Umbilical cord (tissue), 1 donor: ENCODE measurements at regions not wholly inside any gene's neighbourhood (a gene's known extent, or its start where the extent isn't known, plus 50 kb on each side); places are given as distances from the start of the nearest gene placed in this dataset.

Experiments used
- DNase-seq: peaks from one replicate; pipeline ENCODE4 v3.0.0-alpha.2; 2015; ENCODE audit warnings: low spot score

DNA sequence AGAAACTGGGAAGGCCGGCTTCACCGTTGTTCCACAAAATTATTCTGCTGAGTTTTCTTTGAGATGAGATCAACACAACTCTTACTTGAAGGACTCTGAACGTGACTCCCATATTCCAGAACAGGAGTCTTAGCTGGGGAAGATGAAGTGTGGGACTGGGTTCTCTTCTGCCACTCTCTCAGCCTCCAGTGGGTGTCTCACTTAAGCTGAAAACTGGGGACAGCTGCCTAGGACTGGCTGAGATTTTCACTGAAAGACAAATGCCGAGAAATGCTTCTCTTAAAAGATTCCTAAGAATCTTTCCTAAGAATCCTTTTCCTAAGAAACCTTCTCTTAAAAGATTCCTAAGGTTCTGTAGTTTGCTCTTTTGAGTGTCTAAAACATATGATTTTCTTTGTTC lies 156.6 kb upstream of the LHCGR start:
- no peak for DNase-seq

DNA sequence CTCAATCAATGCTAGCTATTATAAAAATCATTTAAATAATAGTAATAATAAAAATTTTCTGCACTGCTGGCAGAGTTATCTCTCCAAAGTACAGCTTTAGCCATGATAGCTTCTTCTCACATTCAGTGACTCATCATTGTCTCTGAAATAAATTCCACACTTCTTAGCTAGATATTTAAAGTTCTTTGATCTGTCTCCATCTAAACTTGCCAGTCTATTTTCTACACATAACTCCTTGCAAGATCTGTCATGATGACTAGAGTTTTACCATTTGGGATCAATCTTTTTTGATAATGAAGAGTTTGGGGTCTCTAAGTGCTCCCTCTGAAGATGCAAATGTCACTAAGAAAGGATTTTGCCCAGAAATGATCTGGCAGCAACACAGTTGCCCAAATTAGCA lies 155.4 kb upstream of the LHCGR start:
- DNase-seq, result peak; percentile 85

DNA sequence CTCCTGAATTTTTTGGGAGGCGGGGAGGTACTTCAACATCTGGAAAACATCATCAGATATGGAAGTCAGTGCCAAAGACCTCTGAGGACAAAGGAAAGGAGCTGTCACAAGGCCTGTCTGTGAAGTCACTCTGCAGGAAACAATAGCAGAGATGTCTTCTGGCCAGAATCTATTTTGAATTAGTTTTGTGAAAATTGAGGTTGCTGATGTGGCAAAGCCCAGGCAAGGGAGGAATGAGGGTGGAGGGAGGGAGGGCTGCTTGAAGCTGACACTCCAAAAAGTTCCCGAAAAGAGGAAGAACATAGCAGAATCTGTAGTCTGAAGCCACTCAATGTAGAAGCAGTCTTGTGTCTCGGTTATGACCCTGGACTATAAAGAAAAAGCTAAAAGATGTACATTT lies 151.1 kb upstream of the LHCGR start:
- peak; percentile 61 for DNase-seq

DNA sequence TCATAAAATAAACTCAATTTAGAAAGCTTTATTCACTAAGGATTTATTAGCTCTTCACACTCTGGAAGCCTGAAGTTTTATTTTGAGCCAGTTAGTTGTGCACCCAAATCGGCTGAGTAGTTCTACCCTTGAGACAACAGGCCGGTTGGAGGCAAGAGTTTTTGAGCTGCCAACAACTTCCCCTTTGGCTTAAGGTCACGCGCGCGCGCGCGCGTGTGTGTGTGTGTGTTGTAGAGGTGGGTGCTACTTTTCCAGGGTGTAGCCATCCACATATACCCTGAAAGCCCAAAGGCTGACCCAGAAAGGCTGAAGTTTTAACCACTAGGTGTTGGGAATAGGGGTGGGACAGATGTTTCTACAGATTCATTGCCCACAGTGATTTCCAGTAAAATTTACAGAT lies 150.2 kb upstream of the LHCGR start:
- DNase-seq, result no peak

DNA sequence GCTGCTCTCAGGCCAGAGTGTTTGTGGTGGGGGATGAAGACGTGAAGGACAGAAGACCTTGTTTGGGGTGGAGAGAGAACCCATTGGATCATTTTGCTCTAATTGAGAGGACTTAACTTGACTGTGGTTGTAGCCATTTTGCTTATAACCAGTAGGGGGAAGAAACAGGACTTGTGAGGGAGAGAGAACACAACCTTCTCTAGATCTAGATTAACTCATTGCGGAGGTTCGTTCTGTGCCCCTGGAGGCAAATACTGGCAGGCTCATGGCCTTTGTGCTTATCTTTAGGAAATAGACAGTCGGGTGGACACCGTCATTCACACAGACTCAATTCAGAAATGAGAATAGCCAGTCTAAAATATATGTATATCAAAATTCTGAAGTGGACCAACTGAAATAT lies 147.0 kb upstream of the LHCGR start:
- DNase-seq, result no peak

DNA sequence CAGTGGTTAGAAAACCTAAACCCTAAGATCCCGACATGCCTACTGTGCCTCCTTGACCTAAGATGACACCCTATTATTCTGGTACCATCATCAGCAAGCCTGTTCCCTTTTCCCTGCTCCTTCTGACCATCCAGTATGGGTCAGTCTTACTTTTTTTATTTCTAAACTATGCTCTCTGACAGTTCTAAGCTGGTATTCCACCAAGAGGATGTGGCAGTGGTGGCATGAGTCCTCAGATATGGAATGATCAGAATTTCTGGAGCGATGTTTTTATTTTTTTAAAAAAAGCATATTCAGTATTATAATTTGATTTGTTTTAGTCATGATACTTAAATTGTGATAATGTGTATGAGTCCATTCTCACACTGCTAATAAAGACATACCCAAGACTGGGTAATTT lies 145.9 kb upstream of the LHCGR start:
- no peak for DNase-seq

DNA sequence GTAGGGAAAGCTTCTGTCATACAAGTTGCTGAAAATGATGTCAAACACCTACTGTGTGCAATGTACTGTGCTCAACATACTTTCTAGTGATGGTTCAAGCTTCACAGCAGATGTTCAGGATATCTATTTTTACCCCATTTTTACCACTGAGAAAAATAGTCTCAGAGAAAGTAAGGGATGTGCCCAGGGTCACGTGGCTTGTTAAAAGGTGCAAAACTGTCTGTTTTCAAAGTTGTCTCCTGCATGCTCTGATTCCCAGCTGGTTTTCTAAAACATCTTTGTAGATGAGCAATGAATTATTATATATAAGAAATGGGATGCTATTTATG lies 145.5 kb upstream of the LHCGR start:
- no peak for DNase-seq

DNA sequence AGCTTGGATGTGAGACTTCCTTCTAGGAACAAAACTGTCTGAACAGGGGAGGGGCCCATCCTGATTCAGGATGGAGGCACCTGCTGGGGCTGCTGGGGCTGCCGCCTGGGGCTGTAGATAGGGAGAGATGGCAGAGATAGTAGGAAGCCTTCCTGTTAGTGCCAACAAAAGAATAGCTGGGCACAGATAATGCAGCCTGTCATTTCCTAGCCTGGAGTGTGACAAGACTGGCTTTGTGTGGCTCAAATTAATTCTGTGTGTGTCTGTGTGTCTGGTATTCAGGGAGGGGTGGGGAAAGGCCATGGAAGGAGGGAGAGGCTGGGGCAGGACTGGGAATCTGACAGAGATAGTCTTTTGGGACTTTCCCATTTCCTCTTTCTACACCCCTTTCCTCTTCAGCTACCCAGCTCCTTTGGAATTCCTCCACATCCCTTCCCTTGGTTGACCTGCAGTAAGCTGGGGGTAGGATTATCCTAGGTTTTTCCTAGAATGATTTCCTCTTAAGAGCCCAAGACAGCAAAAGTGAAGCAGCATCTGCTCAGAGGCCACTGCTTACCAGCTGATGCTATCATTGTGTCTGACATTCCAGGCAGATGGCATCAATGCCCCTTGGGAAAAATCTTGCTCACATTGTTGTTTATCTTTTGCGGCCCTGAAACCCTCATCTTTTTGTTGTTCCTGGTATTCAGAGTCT lies 144.9 kb upstream of the LHCGR start:
- DNase-seq, result no peak

DNA sequence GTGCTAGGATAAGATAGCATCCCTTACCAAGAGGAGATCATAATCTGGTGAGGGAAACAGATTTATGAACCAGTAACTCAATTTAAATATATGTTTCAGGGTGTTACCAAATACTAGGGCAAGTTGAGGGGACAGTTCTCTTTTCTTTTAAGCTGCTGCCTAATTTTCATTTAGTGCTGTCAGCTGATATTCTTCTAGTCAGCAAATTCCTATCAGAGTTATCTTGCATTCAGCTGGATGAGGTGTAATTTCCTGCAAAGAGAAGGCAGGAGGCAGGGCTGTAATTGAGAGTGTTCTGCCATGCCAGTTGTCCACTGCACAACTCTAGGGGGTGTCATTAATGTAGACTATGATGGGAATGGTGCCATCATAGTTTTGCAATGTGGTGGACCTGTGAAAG lies 141.3 kb upstream of the LHCGR start:
- no peak for DNase-seq

DNA sequence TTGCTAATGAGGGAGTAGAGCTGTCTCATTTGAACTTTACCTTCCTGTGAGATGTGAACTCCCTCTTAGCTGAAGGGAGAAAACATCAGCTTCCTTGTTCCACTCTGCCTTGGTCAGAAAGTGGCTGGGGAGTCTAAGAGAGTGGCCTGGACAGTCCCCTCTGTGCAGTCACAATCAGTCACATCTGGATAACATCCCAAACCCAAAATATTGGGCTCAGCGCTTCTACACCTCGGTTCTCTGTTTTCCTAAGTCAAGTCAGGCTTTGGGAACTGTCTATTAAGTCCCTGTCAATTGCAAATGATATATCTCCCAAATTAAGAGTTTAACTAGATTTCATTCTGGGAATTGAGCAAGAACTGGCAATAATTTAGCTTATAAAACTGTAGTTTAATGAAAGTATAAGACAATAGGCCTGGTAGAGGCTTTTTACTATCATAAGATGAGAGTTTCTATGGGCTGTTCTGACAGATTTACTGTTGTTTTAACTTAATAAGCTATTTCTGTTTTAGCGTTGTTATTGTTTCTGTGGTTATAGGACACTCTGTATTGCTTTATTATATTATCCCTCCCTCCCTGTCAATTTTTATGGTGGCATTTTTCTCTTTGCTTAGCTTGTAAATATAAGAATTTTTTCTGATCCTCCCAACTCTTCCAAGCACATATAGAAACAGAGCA lies 135.1 kb upstream of the LHCGR start:
- no peak for DNase-seq

DNA sequence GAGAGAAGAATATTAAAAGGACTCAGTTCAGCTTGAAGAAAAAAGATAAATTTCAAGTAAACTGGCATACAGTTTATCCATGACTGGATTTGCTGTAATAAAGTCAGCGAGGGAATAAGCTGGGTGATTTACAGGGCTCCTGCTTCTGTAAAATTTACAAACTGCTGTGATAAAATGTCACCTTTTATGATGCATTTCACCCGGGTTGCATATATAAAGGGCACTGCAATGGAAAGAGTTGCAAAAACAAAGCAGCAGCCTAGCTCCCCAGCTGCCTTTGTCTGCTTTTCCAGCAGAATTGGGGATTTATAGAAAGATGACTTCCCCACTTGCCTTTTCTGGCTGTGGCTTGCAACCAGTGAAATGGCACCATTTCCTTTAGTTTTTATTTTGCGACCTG lies 132.5 kb upstream of the LHCGR start:
- DNase-seq, result peak; percentile 94

DNA sequence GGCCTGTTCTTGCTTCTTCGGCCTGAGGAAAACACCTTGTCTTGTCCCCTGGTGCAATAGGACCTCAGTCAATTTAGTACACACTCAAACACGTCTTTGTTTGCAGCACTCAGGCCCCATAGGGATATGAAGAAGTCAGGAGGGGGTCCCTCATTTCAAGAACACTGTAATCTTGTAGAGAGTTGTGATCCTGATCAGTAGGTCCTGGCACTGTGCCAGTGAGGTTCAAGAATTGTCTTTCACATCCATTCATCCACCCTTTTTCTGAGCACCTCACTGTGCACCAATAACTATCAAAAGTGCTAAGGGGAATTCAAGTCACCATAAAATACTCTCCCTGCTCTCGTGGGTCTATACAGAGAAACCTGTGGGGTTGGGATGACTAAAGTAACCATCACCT lies 131.4 kb upstream of the LHCGR start:
- DNase-seq, result no peak

DNA sequence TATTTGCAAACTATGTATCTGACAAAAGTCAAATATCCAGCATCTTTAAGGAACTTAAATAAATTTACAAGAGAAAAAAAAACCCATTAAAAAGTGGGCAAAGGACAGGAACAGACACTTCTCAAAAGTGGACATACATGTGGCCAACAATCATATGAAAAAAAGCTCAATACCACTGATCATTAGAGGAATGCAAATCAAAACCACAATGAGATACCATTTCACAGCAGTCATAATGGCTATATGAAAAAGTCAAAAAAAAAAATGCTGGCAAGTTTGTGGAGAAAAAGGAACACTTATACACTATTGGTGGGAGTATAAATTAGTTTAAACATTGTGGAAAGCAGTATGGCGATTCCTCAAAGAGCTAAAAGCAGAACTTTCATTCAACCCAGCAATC lies 130.3 kb upstream of the LHCGR start:
- no peak for DNase-seq

DNA sequence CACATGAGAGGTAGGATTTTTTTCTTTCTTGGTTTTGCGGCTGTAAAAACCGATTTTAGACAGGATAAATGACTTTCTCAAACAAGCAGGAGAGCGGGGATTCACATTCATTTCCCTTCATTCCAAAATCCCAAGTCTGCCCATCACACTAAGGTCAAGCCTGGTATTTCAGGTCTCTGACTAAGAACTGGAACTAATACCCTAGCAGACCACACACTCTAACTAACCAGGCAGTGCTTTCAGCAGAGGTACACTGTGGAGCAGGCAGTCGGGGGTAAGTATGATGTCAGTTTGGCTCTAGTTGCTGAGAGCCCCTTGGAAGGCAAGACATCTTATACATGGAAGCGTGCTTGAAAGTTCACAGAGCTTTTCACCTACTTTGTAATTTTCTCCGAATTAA lies 128.1 kb upstream of the LHCGR start:
- DNase-seq, result no peak

DNA sequence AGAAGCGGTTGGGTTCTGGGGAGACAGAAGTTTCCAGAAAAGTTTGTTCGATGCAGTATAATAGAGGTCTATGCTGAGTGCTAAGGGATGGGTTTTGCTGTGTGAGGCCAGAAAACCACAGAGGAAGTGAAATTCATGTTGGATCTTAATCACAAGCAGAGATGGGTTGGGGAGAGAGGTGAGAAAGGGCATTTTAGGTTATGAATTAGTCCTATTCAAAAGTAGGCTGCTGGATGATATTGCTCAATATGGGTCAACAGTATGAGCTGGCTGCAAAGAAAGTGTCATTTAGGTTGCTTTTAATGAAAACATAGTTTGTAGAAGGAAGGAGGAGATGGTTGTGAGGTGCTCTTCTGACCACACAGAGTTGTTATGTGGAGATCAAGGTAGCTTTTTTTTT lies 118.8 kb upstream of the LHCGR start:
- no peak for DNase-seq

DNA sequence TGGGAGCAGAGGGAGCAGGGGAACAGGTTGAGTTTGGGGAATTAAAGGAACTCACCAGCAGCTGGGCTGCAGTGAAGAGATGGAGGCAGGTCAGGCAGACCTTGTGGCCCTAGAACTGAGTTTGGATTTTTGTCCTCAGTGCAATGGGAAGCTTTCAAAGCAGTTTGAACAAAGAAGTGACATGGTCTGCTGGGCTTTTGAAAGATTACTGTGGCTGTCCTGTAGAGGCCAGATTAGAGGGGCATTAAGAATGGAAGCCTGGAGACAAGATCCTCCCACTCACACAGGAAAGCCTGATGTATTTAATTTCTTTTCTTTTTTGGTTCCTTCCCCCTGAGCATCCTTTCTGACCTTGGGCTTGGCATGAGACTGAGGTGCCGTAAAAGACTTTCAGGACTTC lies 118.1 kb upstream of the LHCGR start:
- DNase-seq, result no peak

DNA sequence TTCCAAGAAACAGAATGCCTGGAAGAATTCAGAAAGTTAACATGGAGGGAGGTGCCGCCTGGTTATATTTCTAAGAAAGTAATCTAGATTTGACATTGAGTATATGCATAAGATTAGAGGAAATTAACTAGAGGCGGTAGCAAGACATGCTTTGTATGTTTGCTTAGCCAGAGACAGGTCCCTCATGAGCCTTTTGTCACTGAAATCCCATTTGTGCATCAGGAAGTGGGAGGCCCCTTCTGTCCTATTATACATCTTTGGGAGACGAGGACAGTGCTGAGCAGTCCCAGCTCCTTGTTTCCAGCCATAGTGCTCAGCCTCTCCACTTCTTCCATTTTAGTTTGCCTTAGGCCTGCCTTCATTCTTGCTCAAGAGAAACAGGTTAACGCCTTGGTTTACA lies 115.4 kb upstream of the LHCGR start:
- no peak for DNase-seq

DNA sequence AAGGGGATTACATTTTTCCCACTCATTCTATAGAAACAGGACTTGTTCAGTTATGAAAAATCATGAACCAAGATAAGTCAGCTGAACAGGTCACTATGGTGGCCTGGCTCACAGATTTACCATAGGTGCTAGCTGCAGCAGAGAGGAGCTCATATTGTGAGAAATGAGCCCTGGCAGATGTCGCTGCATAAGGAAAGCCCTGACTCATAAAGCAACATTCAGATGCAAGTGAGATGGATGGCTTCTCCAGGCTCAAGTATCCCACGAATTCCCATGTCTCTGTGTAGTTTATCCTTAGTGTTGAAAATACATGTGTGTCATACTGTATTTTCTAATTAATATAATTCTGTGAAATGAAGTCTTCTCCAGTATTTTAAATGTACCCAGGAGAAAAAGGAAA lies 115.0 kb upstream of the LHCGR start:
- DNase-seq, result peak; percentile 57

DNA sequence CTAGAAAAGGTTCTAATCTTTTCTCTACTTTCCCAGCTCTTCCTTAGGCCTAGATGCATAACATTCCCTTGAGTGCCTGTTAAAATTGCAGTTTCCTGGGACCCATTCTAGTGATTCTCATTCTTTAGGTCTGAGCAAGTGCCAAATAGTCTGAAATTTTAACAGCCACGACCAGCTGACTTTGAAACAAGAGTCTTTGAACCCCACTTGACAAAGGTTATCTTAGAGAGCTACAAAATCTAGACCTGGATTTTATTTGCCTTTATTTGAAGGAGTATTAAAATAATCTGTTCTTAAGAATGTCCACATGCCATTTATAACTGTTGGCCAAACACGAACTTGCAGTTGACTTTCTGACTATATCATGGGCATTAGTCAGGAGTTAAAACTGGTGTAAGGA lies 110.2 kb upstream of the LHCGR start:
- peak; percentile 72 for DNase-seq

DNA sequence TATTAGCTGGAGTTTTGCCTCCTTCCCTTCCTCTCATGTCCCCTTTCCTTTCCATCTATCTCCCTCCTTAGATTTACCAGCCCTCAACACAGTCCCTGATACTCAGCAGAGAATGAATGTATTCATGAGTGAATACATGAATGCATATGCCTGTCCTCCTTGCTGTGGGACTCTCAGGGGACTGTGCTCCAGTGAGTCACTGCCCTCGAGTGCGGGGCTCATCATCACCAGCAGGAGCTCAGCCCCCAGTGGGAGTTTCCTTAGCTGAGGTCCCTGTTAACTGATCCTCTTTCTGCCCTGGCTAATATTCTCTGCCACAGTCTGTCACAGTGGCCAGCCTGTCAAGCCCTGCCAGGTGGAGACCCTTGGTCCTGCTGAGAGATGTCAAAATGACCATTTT lies 104.9 kb upstream of the LHCGR start:
- DNase-seq, result no peak

DNA sequence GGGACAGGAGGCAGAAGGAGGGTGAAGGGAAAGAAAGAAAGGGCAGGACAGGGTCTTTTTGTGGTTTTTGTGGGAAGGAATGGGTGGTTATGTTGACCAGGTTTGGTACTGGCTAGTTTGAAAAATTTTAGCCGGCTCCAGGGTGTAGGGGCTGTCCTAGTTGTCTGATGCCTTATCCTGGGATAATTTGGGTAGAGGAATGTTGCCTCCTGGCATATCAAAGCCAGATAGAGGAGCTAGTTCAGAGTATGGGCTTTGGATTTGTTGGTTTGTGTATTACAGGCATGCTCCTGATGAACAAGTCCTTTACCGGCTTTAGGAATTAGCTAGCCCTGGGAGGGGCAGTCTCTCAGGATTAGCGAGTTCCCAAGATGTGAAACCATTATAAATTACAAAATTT lies 101.1 kb upstream of the LHCGR start:
- DNase-seq, result no peak

DNA sequence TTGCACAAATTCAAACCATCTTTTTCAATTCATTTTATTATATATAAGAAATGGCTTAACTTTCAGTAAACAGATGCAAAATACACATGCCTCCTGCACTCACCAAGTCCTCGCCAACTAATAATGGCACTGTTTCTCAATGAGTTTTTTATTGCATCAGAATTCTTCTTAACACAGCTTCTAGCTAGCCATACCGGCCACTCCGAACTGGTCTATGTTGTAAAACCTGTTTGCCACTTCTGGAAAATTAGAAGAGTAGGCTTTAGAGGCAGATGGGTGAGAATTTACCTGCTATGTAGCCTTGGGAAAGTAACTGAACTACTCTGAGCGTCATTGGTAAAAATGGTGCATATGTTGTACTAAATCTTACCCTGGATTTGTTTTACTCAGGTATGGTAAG lies 100.6 kb upstream of the LHCGR start:
- DNase-seq, result no peak

DNA sequence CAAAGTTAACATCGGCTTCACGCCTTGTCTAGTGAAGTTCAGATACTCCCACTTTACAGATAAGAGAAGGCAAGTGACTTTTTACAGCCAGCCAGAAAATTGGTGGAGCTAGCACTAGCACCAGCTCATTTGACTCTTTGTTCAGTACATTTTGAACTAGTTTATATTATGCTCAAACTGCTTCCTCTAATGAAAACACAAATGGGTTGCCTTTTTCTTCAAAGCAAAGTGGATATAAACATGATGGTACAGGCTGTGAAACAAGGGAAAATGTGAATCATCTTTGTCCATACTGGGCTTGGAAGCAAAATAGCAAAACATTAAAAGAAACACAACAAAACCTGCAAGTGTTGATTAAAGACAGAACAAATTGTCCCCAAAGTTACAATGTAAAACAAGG lies 99.6 kb upstream of the LHCGR start:
- DNase-seq, result no peak

DNA sequence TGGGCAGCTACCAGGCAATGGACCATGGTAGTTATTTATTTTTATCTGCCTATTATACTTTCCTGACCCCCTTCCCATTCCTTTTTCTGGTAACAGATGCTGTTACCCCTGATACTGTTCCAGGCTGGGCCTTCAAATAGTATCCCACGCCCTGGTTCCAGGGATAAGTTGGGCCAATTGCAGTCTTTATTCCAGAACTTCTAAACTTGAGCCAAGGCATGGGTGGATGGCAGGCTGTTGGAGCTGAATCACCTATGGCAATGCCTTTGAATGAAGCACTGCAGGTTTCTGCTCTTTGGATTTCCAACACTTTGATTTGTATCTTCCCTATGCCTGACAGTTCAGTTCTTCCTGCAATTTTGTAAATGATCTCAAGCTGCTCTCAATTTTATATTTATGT lies 99.2 kb upstream of the LHCGR start:
- DNase-seq, result no peak
